ENCODE measurements at regions not wholly inside any gene's neighbourhood (a gene's known extent, or its start where the extent isn't known, plus 50 kb on each side); places are given as distances from the start of the nearest gene placed in this dataset.

- no peak for TF ChIP-seq CTCF (IDR thresholded peaks at IDR 0.05)
- TF ChIP-seq EP300 (IDR thresholded peaks at IDR 0.05) = no peak
Observed at GRCh38 chr6:150738092-150738629, 127.3 kb upstream of the MTHFD1L start.
